ENCODE measurements at regions not wholly inside any gene's neighbourhood (a gene's known extent, or its start where the extent isn't known, plus 50 kb on each side); places are given as distances from the start of the nearest gene placed in this dataset.
"Not testable (repeated sequence)": the region's sequence is repeated elsewhere in the genome, so short reads cannot be mapped to it uniquely, and the experiment has no call there.

DNA sequence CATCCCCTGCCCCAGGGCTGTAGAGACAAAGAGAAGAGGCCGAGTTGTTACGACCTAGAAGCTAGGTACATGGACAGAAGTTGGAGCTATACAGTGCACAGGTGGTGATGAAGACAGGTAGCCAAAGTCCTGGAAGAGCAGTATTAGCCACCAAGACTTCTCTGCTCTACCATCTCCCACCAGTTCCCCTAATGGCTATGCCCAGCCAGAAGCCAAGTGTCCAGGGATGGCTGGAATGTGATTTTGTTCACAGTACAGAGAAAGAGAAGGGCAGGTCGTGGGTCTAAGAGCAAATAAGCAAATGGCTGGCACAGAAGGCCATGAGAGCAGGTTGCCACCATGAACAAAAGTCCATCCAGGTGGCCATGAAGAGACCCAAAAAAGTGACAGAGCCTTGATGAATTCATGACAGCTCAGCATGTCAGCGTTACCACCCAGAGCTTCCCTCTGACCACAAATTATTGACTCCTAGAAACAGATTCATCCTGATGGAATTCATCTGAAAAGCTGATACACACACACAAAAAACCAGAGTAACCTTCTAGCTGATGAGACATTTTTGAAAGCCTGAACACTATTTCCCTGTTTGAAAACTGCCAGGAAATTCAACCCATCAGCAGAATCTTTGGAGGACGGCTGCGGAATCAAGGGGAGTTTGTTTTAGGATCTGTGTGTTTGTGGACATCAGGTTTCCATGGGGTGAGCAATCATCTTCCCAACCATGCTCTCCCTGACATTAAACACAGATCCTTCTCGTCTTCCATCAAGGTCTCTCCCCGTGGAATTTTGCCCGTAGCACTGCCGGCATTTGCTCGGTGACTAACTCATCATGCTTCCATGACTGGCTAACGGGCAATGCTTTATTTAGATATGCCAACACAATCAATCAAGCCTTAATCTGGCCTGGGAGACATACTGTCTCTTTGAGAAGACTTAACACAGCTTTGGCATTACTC lies 906.7 kb upstream of the AUTS2 start:
- no peak for DNase-seq

DNA sequence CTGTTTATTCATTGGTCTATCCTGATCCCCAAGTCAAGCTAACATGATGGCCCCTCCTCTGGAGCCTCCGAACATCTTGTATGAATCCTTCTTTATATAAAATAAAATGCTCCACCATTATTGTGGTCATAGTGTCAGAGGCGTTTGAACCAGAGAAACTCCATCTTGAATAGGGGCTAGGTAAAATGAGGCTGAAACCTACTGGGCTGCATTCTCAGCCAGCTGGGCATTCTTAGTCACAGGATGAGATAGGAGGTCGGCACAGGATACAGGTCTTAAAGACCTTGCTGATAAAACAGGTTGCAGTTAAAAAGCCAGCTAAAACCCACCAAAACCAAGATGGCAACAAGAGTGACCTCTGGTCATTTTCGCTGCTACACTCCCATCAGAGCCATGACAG lies 905.8 kb upstream of the AUTS2 start:
- no peak for DNase-seq

DNA sequence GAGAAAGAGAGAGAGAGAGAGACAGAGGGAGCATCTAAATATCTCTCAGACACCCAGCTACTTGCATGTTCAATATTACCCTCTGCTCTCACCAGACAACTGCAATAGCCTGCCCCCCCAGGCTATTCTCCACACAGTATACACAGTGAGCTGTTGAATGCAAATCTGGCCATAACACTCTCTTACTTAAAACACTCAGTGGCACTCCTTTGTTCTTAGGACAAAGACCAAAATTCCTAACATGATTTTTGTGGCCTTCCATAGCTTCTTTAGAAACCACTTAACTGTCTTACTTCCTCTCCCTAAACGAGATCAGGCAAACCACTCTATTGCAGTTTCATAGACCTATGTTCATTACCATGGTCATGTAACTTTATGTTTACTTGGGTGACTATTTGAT lies 903.6 kb upstream of the AUTS2 start:
- DNase-seq = no peak

DNA sequence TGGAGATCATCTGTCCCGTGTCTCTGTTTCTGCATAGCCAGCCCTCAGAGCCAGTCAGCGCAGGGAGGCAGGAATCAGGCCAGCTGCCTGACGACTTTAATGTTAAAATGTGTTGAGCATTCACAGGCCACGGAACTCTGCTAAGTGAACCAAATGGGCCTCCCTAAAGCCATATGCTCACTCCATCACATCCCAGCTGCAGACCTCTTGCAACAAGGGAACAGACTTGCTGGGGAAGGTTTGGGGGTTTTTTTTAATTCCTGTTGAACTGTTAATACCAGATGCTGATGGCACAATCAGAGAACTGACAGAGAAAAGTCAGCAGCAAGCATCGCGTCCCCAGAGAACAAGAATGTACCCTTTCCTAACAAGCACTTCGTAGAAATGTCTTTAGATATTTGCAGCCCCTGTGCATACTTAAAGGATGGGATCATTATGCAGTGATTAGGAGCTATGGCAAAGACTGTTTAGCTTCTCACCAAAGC lies 900.4 kb upstream of the AUTS2 start:
- DNase-seq = no peak

DNA sequence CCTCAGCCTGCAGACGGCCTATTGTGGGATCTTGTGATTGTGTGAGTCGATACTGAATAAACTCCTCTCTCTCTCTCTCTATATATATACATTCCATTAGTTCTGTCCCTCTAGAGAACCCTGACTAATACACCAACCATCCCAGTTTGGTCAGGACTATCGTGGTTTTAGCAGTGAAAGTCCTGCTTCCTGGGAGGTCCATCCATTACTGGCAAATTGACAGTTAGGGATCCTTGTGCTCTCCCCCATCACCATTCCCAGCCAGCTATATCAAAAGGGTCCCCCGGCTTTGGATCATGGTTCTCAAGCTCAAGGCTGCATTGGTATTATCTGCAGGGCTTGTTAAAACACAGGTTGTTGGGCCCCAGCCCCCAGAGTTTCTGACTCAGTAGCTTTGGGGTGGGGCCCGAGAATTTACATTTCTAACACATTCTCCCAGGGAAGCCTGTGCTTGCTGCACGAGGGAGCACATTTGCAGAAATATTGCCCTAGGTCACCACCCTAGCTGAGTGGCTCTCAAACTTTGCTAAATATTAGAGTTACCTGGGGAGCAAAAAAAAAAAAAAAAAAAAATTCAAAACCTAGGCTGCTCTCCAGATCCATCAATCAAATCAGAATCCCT lies 899.1 kb upstream of the AUTS2 start:
- DNase-seq = no peak

DNA sequence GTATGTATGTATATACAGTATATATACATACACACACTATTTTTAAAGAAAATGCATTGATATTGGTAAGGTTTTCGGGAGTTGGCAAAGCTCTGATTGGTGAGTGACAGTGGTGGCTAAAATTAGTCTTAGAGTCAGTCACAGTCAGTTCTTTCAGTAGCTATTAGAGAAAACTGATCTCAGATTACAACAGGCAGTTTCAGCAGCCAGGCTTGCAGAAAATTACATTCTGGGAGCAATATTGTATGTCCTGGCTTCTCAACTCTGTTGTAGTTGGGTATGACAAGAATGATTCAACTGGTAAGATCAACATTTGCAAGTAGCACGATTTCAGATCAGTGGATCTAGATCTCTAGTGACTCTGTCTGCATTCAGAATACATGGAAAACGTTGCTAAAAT lies 897.9 kb upstream of the AUTS2 start:
- no peak for DNase-seq

DNA sequence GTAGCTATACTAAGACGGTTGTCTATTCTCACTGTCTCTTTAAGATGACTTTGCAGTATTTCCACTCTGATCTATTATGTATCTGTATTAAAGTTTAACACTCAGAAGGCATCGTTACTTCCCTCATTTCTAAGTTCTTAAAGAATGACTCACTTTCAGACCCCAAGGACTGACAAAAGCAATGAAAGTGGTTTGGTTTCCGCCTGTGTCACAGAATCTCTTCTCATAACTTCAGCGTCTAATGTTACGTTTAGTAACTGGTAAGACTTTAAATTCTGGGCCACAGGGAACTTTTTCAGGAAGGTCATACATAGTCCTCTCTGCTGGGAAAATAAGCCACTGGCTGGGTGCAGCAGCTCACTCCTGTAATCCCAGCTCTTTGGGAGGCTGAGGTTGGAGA lies 892.0 kb upstream of the AUTS2 start:
- no peak for DNase-seq

DNA sequence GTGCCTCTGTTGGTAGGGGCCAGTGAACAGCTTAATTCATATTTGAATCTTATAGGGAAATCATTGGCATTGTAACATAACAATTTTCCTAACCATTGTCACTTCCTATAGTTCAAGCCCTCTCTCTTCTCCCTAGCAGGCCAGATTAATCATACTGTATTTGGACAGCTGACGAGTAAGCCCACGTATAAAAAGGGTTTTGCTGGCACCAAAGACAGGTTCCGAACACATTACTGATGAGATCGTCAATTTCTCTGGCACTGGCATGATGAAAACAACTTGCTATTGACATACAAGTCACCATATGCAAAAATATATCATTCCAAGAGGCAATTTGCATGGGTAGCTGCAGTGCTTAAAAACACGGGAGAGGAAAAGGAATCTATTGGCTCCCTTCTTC lies 891.1 kb upstream of the AUTS2 start:
- no peak for DNase-seq

DNA sequence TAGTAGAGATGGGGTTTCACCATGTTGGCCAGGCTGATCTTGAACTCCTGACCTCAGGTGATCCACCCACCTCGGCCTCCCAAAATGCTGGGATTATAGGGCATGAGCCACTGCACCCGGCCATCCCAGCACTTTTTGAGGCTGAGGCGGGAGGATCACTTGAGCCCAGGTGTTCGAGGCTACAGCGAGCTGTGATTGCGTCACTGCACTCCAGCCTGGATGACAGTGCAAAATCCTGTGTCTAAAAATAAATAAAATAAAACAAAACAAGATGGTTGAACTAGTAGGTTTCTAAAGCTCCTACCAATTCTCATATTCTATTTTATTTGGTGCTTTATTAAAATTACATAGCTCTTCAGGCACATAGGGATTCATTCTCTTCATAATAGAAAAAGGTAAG lies 890.3 kb upstream of the AUTS2 start:
- DNase-seq = no peak

DNA sequence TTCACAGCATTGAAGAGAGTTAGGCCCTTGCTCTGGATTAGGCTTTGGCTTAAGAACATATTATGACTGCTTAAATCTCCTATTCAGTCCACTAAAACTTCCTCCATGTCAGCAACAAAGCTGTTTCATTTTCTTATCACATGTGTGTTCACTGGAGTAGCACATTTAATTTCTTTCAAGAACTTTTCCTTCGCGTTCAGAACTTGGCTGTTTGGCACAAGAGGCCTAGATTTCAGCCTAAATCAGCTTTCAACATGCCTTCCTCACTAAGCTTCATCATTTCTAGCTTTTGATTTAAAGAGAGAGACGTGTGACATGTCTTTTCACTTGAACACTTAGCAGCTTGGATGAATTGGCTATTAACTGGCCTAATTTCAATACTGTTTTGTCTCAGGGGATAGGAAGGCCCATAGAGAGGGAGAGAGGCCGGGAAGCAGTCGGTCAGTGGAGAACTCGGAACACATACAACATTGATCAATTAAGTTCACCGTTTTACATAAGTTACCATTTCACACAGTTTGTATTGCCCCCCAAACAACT lies 885.2 kb upstream of the AUTS2 start:
- DNase-seq = no peak

DNA sequence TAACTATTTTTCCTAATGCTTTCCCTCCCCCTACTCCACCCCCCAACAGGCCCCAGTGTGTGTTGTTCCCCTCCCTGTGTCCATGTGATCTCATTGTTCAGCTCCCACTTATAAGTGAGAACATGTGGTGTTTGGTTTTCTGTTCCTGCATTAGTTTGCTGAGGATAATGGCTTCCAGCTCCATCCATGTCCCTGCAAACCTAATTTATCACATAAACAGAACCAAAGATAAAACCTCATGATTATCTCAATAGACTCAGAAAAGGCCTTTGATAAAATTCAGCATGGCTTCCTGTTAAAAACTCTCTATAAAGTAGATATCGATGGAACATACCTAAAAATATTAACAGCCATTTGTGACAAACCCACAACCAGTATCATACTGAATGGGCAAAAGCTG lies 884.1 kb upstream of the AUTS2 start:
- not testable (repeated sequence) for DNase-seq

DNA sequence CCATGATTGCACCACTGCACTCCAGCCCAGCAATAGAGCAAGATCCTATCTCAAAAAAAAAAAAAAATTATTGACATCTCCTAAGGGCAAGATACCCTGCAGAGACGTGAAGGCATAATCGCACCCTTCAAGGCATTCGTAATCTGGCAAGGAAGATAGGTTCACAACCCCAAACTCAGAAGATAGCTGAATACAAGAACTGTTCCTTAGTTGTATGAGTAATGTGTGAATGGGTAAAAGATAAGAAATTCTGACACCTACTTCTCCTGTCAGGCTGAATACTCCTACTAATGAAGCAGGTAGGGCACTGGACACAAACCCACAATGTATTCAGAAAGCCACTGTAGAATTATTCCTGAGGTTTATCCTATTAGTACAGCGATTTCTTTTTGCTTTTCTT lies 882.4 kb upstream of the AUTS2 start:
- DNase-seq = no peak

DNA sequence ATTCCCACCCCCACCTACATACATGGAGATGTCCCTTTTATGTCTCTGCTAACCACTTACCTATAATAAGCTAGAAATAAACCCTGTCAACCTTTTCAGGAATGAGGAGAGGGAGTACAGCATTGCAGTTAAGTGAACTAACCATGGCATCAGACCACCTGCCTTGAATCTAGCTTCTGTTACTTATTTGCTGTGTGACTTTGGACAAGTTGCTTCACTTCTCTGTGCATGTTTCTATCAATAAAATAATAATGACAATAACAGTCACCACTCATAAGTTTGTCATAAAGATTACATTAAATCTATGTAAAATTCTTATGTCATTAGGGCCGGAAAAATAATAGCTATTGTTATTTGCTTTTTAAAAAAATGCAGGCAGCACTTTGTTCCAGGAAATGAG lies 881.1 kb upstream of the AUTS2 start:
- no peak for DNase-seq

DNA sequence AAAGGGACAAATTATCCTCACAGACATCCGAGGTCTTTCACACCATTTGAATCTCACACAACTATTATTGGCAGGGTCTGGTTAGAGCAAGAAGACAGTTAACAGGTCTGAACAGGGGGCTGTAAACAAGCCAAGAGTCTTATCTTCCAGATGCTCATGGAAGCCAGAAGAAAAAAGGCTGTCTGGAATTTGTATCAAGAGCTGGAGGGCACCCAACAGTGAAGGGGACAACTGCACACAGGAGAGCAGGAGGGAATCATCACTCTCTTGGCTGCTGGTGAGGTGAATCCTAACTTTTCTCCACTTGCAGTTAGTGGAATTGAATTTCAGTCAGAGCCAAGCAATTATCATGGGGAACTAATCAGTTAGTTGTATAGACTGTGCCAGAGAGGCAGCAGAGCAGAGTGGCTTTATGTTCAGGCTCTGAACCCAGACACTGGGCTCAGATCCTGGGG lies 880.2 kb upstream of the AUTS2 start:
- DNase-seq = no peak

DNA sequence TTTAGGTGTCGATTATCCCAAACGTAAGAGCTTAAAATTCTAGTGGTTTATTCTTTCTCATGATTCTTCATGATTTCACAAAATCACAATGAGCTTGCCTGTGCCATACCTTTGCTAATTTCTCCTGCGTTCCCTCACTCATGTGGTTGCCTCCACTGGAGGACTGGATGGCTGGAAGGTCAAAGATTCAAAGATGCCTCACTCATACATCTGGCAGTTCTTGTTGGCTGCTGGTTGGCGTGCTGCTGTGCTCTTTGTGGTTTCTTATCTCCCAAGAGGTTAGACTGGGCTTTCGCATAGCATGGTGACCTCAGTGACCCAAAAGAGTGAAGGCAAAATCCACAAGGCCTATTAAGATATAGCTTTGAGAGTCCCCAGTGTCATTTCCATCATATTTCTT lies 877.6 kb upstream of the AUTS2 start:
- no peak for DNase-seq

DNA sequence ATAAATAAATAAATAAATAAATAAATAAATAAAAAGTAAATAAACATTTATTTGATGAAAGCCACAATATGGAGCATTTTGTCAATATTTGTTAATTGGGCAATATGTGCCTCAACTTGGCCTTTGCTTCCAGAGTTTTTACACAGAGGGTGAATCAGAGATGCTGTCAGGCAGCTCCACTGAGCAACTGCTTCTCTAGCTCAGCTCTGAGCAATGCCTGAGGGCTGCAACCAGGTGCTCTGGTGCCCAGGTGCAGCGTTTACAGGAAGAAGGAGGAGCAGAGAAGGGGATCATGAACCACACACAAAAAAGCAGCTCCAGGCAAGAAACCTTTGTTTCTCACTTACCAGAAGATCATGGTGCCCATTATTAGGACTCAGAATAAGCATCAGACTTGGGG lies 876.2 kb upstream of the AUTS2 start:
- DNase-seq = no peak

DNA sequence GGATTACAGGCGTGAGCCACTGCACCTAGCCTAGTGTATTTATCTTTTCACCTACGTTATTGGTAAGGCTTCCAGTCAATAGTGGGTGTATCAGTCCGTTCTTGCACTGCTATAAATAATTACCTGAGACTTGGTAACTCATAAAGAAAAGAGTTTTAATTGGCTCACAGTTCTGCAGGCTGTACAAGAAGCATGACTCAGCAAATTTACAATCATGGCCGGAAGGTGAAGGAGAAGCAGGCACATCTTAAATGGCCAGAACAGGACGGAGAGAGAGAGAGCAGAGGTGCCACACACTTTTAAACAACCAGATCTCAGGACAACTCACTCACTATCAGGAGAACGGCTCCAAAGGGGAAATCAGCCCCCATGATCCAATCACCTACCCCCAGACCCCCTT lies 873.3 kb upstream of the AUTS2 start:
- DNase-seq = no peak

DNA sequence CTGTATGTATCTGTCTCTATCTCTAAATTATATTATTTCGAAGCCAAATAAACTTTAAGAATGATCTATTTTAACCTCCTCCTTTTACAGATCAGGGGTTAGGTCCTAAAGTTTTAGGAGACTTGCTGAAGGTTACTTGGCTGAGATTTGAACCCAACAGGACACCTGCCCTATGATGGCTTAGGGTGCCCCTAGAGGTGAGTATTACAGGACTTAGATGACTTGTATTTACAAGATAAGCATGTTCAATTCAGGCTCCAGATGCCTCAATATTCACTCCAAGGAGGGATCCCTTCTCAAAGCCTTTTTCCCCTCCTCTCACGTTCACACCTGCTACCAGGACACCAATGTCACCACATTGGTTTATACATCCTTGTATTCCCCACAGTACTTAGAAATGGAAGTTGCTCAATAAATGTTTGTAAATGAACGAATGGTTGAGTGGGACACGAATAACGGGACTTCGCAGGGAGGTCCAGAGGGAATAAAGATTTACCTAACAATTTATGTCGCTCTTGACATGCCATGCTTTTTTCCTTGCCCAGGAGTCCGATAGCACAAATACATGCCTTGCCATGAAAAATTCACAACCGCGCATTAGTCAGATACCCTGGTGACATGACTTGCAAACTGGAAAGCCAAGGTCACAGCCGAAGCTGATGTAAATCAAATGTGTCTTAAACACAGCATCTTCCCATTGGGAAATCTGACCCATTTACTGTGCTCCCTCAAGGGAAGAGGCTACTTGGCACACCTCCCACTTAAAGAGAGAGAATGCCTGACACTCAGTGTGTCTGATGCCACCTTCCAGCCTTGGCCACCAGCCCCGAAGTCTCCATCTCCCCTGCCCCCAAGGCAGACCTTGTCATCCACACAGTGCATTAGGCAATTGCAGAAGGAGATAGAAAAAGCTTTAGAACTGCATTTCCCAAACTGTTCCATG lies 872.2 kb upstream of the AUTS2 start:
- no peak for DNase-seq

DNA sequence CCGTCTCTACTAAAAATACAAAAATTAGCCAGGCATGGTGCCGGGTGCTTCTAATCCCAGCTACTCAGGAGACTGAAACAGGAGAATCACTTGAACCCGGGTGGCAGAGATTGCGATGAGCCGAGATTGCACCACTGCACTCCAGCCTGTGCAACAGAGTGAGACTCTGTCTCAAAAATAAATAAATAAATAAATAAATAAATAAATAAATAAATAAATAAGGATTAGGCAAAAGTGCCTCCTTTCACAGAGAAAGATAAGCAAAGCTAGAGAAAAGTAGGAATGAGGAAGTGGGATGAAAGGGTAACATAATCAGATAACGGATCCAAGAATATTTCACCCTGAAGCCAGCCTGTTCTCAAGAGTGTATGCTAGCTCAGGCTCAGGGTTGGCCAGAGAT lies 869.6 kb upstream of the AUTS2 start:
- DNase-seq = not testable (repeated sequence)

DNA sequence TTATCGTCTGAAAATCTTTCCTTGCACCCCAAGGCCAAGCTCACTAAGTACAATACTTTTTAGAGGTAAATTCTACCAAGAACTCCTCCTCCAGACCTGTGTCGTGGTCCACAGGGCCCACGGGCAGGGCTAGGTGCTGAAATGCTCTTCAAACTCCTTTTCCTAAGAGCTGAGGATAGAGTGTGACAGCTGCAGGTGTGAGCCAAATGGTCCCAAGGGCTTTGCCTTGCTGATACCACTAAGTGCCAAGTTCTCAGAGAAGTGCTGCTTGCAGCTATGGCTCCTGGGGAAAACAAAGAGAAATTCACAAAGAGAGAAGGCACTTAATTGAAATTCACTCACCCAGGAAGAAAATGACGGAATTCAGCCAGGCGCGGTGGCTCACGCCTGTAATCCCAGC lies 868.9 kb upstream of the AUTS2 start:
- peak; percentile 96 for DNase-seq

DNA sequence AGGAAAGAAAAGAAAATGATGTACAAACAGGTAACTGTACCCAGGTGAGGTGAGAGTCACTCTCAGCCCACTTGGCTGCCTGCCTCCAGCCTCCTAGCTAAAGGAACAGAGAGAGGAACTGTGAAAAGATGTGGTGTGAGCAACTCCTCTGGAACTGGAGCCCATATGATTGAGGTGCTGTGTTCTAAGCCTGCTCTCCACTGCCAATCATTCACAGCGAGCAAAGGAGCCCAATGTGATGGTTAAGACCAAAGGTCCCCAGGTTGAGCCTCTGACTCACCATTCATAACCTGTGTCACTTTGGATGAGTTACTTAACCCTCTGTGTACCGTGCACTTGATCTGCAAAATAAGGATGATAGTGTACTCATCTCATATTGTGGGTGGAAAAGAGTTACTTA lies 868.1 kb upstream of the AUTS2 start:
- no peak for DNase-seq

DNA sequence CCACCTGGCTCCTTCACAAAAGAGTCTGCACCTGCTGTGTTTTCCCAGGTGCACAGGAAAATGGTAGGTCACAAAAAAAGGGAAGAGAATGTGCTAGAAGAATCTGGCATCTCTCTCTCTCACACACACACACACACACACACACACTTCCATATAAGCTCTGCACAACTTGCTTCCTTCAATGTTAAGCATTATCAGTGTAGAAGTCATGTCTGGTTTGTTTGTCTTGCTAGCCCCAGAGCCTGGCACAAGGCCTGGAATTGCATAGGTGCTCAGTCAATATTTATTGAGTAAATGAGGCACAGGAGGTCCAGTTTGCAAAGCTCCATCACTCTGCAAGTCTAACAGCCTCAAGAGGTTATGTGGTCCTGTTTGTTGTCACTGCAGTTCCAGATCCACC lies 867.3 kb upstream of the AUTS2 start:
- DNase-seq = peak; percentile 27

Data from NCI-H187 treated with DMSO at 0.1 percent for 48 hours (cell line).